IMR-90 (cell line): ENCODE measurements at regions not wholly inside any gene's neighbourhood (a gene's known extent, or its start where the extent isn't known, plus 50 kb on each side); places are given as distances from the start of the nearest gene placed in this dataset.

Source experiments
- ATAC-seq: fragments of 200-7000 bp; cut with Tn5 transposase; 2 replicates; pipeline ENCODE4 v1.9.1; 2020; ENCODE audit warnings: low read depth, mild to moderate bottlenecking, moderate library complexity
- BruUV-seq: library from RNA; stranded (reverse); fragments of 400-500 nt; replicated peaks from 2 replicates; lab custom pipeline; 2021; lab: Mats Ljungman, UMichigan
- CTCF ChIA-PET: fragments of 300-600 bp; formaldehyde crosslinking; extraction: SDS; loops from one replicate; lab custom pipeline; 2021; ENCODE audit warnings: antibody characterized with exemption; lab: Yijun Ruan, JAX
- POLR2A ChIA-PET: fragments of 300-600 bp; sonication (Branson Sonifier 250); formaldehyde crosslinking; loops from one replicate; lab custom pipeline; 2022; ENCODE audit warnings: antibody characterized with exemption; ENCODE audit not compliant: unreplicated experiment; lab: Charles Lee
- DNase-seq: peaks from one replicate; pipeline ENCODE4 v3.0.0; 2013
- H2AFZ ChIP-seq: replicated peaks from 2 replicates; pipeline ENCODE3; 2013; ENCODE audit warnings: low read length, mild to moderate bottlenecking; ENCODE audit not compliant: poor library complexity
- H2AK5ac ChIP-seq: 2 replicates; pipeline ENCODE4 v1.6.1; 2013; ENCODE audit warnings: low read depth, low read length, inconsistent platforms
- H2AK9ac ChIP-seq: replicated peaks from 2 replicates; pipeline ENCODE3; 2013; ENCODE audit warnings: mild to moderate bottlenecking, low read depth, low read length, moderate library complexity; ENCODE audit not compliant: poor library complexity
- H2BK120ac ChIP-seq: 2 replicates; pipeline ENCODE4 v1.6.1; 2013; ENCODE audit warnings: low read depth, low read length, inconsistent platforms
- H2BK15ac ChIP-seq: 3 replicates; pipeline ENCODE4 v1.6.1; 2013; ENCODE audit warnings: low read depth, low read length, inconsistent platforms
- H2BK20ac ChIP-seq: 2 replicates; pipeline ENCODE4 v1.6.1; 2013; ENCODE audit warnings: low read depth, mild to moderate bottlenecking, inconsistent platforms, low read length, moderate library complexity
- H2BK5ac ChIP-seq: 2 replicates; pipeline ENCODE4 v1.6.1; 2013; ENCODE audit warnings: mild to moderate bottlenecking, low read depth, low read length, inconsistent platforms; ENCODE audit not compliant: poor library complexity, severe bottlenecking
- H3K14ac ChIP-seq: replicated peaks from 2 replicates; pipeline ENCODE4 v1.6.1; 2013; ENCODE audit warnings: low read depth, low read length, inconsistent platforms
- H3K18ac ChIP-seq: 2 replicates; pipeline ENCODE4 v1.6.1; 2013; ENCODE audit warnings: low read depth, low read length, control low read depth
- H3K23ac ChIP-seq: 2 replicates; pipeline ENCODE4 v1.6.1; 2013; ENCODE audit warnings: low read depth, low read length, inconsistent platforms
- H3K27ac ChIP-seq: 2 replicates; pipeline ENCODE4 v1.5.1; 2013; ENCODE audit warnings: mild to moderate bottlenecking, control low read depth, low read length; ENCODE audit not compliant: insufficient read depth
- H3K27me3 ChIP-seq: 2 replicates; pipeline ENCODE4 v1.6.1; 2013; ENCODE audit warnings: low read length; ENCODE audit not compliant: control insufficient read depth, insufficient read depth
- H3K36me3 ChIP-seq: 2 replicates; pipeline ENCODE4 v1.6.1; 2013; ENCODE audit warnings: low read length, mixed read lengths; ENCODE audit not compliant: control insufficient read depth, insufficient read depth
- H3K4ac ChIP-seq: 2 replicates; pipeline ENCODE4 v1.6.1; 2013; ENCODE audit warnings: low read depth, low read length, inconsistent platforms
- H3K4me1 ChIP-seq: 2 replicates; pipeline ENCODE4 v1.6.1; 2013; ENCODE audit warnings: low read length, mixed read lengths; ENCODE audit not compliant: control insufficient read depth, insufficient read depth
- H3K4me2 ChIP-seq: 2 replicates; pipeline ENCODE4 v1.6.1; 2013; ENCODE audit warnings: low read depth, mild to moderate bottlenecking, control low read depth, low read length, moderate library complexity
- H3K4me3 ChIP-seq: 2 replicates; pipeline ENCODE4 v1.5.1; 2013; ENCODE audit warnings: low read depth, mild to moderate bottlenecking, control low read depth, low read length, moderate library complexity; ENCODE audit not compliant: insufficient read depth
- H3K56ac ChIP-seq: 2 replicates; pipeline ENCODE4 v1.6.1; 2013; ENCODE audit warnings: low read length, inconsistent platforms; ENCODE audit not compliant: insufficient read depth; ENCODE audit errors: extremely low read depth
- H3K79me1 ChIP-seq, 2 experiments: 2 replicates each; pipeline ENCODE4 v1.6.1; 2013; ENCODE audit warnings: low read length in 2 of 2, inconsistent platforms in 1 of 2, low read depth in 1 of 2
- H3K9ac ChIP-seq: 2 replicates; pipeline ENCODE4 v1.6.1; 2013; ENCODE audit warnings: low read depth, low read length, control low read depth
- H3K9me1 ChIP-seq: 2 replicates; pipeline ENCODE4 v1.6.1; 2013; ENCODE audit warnings: low read length, inconsistent platforms; ENCODE audit not compliant: insufficient read depth
- H3K9me3 ChIP-seq: 2 replicates; pipeline ENCODE4 v1.6.1; 2013; ENCODE audit warnings: low read length; ENCODE audit not compliant: control insufficient read depth, insufficient read depth
- H4K20me1 ChIP-seq: 2 replicates; pipeline ENCODE4 v1.6.1; 2013; ENCODE audit warnings: low read length, inconsistent platforms; ENCODE audit not compliant: insufficient read depth
- H4K5ac ChIP-seq: 2 replicates; pipeline ENCODE4 v1.6.1; 2013; ENCODE audit warnings: mild to moderate bottlenecking, low read depth, low read length, control low read depth
- H4K8ac ChIP-seq, 2 experiments: 2 replicates each; pipeline ENCODE4 v1.6.1; 2013; ENCODE audit warnings: low read depth in 2 of 2, low read length in 2 of 2, control low read depth in 1 of 2, inconsistent platforms in 1 of 2
- H4K91ac ChIP-seq: 2 replicates; pipeline ENCODE4 v1.6.1; 2013; ENCODE audit warnings: low read depth, low read length, inconsistent platforms; ENCODE audit not compliant: insufficient read depth
- CHD1 ChIP-seq: IDR thresholded peaks from 2 replicates; pipeline ENCODE4 v1.6.1; 2012; ENCODE audit warnings: low read depth, low read length, improper control_type of control experiment
- NFE2L2 ChIP-seq: fragments of 150-350 bp; IDR thresholded peaks from 2 replicates; pipeline ENCODE4 v1.6.1; 2016; ENCODE audit warnings: low read depth, mild to moderate bottlenecking, low read length
- RFX5 ChIP-seq: IDR thresholded peaks from 2 replicates; pipeline ENCODE4 v1.8.0; 2012; ENCODE audit warnings: low read depth, mild to moderate bottlenecking, low read length, moderate library complexity
- SMC3 ChIP-seq: fragments of 150-350 bp; IDR thresholded peaks from 2 replicates; pipeline ENCODE4 v1.6.1; 2016; ENCODE audit warnings: low read depth, mild to moderate bottlenecking, antibody characterized with exemption, low read length, moderate library complexity
- WGBS, 2 experiments: methylation state at CpG; one replicate each; pipeline versions ENCODE4 v1.1.5 to v1.1.7; 2013; ENCODE audit warnings: missing lambda C conversion rate in 2 of 2; ENCODE audit not compliant: insufficient read length in 1 of 2; ENCODE audit errors: extremely low coverage in 2 of 2; 5-methylcytosine and 5-hydroxymethylcytosine counted together
- dilution Hi-C: fragments of 300-500 bp; cut with HindIII; formaldehyde crosslinking; loops from one replicate; pipeline ENCODE4 v1.14.3; 2018; ENCODE audit warnings: low sequenced_read_pairs; ENCODE audit not compliant: unreplicated experiment
- in situ Hi-C: fragments of 300-500 bp; cut with MboI; formaldehyde crosslinking; loops from 3 replicates; pipeline ENCODE4 v1.14.3; 2019; ENCODE audit warnings: low sequenced_read_pairs, inconsistent platforms, mixed read lengths
- intact Hi-C: fragments of 100-400 bp; cut with micrococcal nuclease; formaldehyde crosslinking; loops from 2 replicates; pipeline ENCODE4 v1.10.0; 2022
- TF ChIP-seq, protein P1 (sequence below): fragments of 150-350 bp; IDR thresholded peaks from 2 replicates; pipeline ENCODE4 v1.6.1; 2016; ENCODE audit warnings: low read depth, mild to moderate bottlenecking, low read length, moderate library complexity, borderline replicate concordance

DNA sequence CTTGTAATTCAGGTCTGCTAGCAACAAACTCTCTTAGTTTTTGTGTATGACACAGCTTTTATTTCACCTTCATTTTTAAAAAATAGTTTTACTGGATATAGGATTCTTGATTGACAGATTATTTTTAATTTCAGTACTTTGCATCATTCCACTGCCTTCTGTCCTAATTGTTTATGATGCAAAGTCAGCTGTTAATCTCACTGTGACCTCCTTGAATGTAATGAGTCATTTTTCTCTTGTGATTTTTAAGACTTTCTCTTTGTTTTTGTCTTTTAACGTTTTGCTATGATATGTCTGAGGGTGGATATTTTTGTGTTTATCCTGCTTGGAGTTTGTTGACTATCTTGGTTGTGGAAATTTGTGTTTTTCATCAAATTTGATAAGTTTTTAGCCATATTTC, 126.3 kb upstream of the FBXO33 start:
- ChIA-PET POLR2A (no interaction called here), CTCF (no interaction called here)
- H4K5ac ChIP-seq, result no peak overlapping the region
- H3K27me3 ChIP-seq, result no peaks in the 10 kb centered on the region
- no peak overlapping the region for H3K4ac ChIP-seq
- dilution Hi-C loops (no loop called here), intact Hi-C loops (no loop called here), in situ Hi-C loops (no loop called here)
- H3K4me1 ChIP-seq, result no peaks in the 10 kb centered on the region
- H3K4me3 ChIP-seq, result no peak overlapping the region
- H2BK15ac ChIP-seq, result no peak overlapping the region
- no peaks in the 10 kb centered on the region for H3K9me1 ChIP-seq
- H3K79me1 ChIP-seq, result no peaks in the 10 kb centered on the region
- H2AFZ ChIP-seq, result no peak overlapping the region
- H3K14ac ChIP-seq, result no peak overlapping the region
- no peak overlapping the region for H4K91ac ChIP-seq
- H4K20me1 ChIP-seq, result no peaks in the 10 kb centered on the region
- TF ChIP-seq NFE2L2 (no peak), RFX5 (no peak), SMC3 (no peak), CHD1 (no peak)
- TF ChIP-seq, protein P1, sequence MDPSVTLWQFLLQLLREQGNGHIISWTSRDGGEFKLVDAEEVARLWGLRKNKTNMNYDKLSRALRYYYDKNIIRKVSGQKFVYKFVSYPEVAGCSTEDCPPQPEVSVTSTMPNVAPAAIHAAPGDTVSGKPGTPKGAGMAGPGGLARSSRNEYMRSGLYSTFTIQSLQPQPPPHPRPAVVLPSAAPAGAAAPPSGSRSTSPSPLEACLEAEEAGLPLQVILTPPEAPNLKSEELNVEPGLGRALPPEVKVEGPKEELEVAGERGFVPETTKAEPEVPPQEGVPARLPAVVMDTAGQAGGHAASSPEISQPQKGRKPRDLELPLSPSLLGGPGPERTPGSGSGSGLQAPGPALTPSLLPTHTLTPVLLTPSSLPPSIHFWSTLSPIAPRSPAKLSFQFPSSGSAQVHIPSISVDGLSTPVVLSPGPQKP, result no peak
- H2AK5ac ChIP-seq, result no peak overlapping the region
- no TSS peak for BruUV-seq
- no peaks in the 10 kb centered on the region for H3K36me3 ChIP-seq
- H3K18ac ChIP-seq, result no peak overlapping the region
- no peak overlapping the region for H2BK5ac ChIP-seq
- no CpG with 5 or more reads among the region's 1 CpG for WGBS, 2 experiments
- no peak overlapping the region for H3K4me2 ChIP-seq
- H2AK9ac ChIP-seq, result no peak overlapping the region
- no peak overlapping the region for H4K8ac ChIP-seq
- H2BK20ac ChIP-seq, result no peak overlapping the region
- ATAC-seq, result no peak
- H3K9me3 ChIP-seq, result peaks cover 7% of the 10 kb centered on the region
- H3K9ac ChIP-seq, result no peak overlapping the region
- no peak for DNase-seq
- no peak overlapping the region for H3K27ac ChIP-seq
- H3K23ac ChIP-seq, result no peak overlapping the region
- no peak overlapping the region for H3K56ac ChIP-seq
- H2BK120ac ChIP-seq, result no peak overlapping the region
